ENCODE measurements at regions not wholly inside any gene's neighbourhood (a gene's known extent, or its start where the extent isn't known, plus 50 kb on each side); places are given as distances from the start of the nearest gene placed in this dataset.

- H3K4me3 ChIP-seq: no peak overlapping the region
- TF ChIP-seq CTCF (IDR thresholded peaks at IDR 0.05) (no peak), POLR2A (IDR thresholded peaks at IDR 0.05) (no peak)
- H3K27me3 ChIP-seq: no peaks in the 10 kb centered on the region
- no peaks in the 10 kb centered on the region for H3K36me3 ChIP-seq
- no peak for DNase-seq
- intact Hi-C loops (cut with DNase I; ENCODE audit: low total_unique reads): no loop called here
- H3K27ac ChIP-seq: no peak overlapping the region
- no peaks in the 10 kb centered on the region for H3K9me3 ChIP-seq
- peaks cover 0 to 9% of the 10 kb centered on the region in 2 donors for H3K4me1 ChIP-seq
Measured at GRCh38 chr2:62296034-62296831, 100.3 kb downstream of the B3GNT2 start.

- peak; percentile 29 to 57 for DNase-seq
- no peaks in the 10 kb centered on the region for H3K9me3 ChIP-seq
- no peak overlapping the region for H3K4me3 ChIP-seq
- H3K27me3 ChIP-seq: no peaks in the 10 kb centered on the region
- no peaks in the 10 kb centered on the region for H3K36me3 ChIP-seq
- intact Hi-C loops (cut with DNase I; ENCODE audit: low total_unique reads): no loop called here
- peaks cover 0 to 9% of the 10 kb centered on the region in 2 donors for H3K4me1 ChIP-seq
- TF ChIP-seq CTCF (IDR thresholded peaks at IDR 0.05) (no peak), POLR2A (IDR thresholded peaks at IDR 0.05) (no peak)
- peak overlapping the region; percentile 73 for H3K27ac ChIP-seq
Measured at GRCh38 chr2:62293490-62294271, 97.8 kb downstream of the B3GNT2 start.

- peak overlapping the region; percentile 73 for H3K27ac ChIP-seq
- no peak for DNase-seq
- no peak for TF ChIP-seq POLR2A (IDR thresholded peaks at IDR 0.05)
- TF ChIP-seq CTCF (IDR thresholded peaks at IDR 0.05): no peak
- intact Hi-C loops (cut with DNase I; ENCODE audit: low total_unique reads): no loop called here
- no peaks in the 10 kb centered on the region for H3K27me3 ChIP-seq
- no peaks in the 10 kb centered on the region for H3K9me3 ChIP-seq
- H3K4me3 ChIP-seq: no peak overlapping the region
- H3K36me3 ChIP-seq: no peaks in the 10 kb centered on the region
- H3K4me1 ChIP-seq: peaks cover 0 to 9% of the 10 kb centered on the region in 2 donors
Measured at GRCh38 chr2:62293151-62293489, 97.2 kb downstream of the B3GNT2 start.

- intact Hi-C loops (cut with DNase I; ENCODE audit: low total_unique reads): no loop called here
- Histone ChIP-seq H3K4me3 (no peak overlapping the region), H3K27ac (peak overlapping the region; percentile 73), H3K9me3 (no peaks in the 10 kb centered on the region), H3K36me3 (no peaks in the 10 kb centered on the region), H3K4me1 (peaks cover 0 to 9% of the 10 kb centered on the region in 2 donors), H3K27me3 (no peaks in the 10 kb centered on the region)
- peak in 1 of 2 donors; percentile 35 for DNase-seq
- TF ChIP-seq POLR2A (IDR thresholded peaks at IDR 0.05) (no peak), CTCF (IDR thresholded peaks at IDR 0.05) (no peak)
Measured at GRCh38 chr2:62292190-62292589, 96.3 kb downstream of the B3GNT2 start.

- no peak for DNase-seq
- Histone ChIP-seq H3K27ac (peak overlapping the region; percentile 73), H3K9me3 (no peaks in the 10 kb centered on the region), H3K36me3 (no peaks in the 10 kb centered on the region), H3K4me3 (no peak overlapping the region), H3K27me3 (no peaks in the 10 kb centered on the region), H3K4me1 (peaks cover 0 to 9% of the 10 kb centered on the region in 2 donors)
- intact Hi-C loops (cut with DNase I; ENCODE audit: low total_unique reads): no loop called here
- TF ChIP-seq POLR2A (IDR thresholded peaks at IDR 0.05) (no peak), CTCF (IDR thresholded peaks at IDR 0.05) (no peak)
Measured at GRCh38 chr2:62291517-62292137, 95.7 kb downstream of the B3GNT2 start.

Data from uterus (tissue), 3 donors.